OCI-LY7 (cell line): ENCODE measurements at regions not wholly inside any gene's neighbourhood (a gene's known extent, or its start where the extent isn't known, plus 50 kb on each side); places are given as distances from the start of the nearest gene placed in this dataset.

Experiments
- EZH2phosphoT487 ChIP-seq: fragments of 200-600 bp; sonication (generic); IDR thresholded peaks from 2 replicates; pipeline ENCODE4 v1.6.1; 2018; ENCODE audit warnings: low read depth, borderline replicate concordance, mild to moderate bottlenecking, mixed run types, antibody characterized with exemption, low read length, moderate library complexity, mixed read lengths
- TF ChIP-seq, protein P1 (sequence below): fragments of 200-600 bp; sonication (generic); conservative IDR thresholded peaks from 2 replicates; pipeline ENCODE4 v1.5.1; 2014; ENCODE audit warnings: mild to moderate bottlenecking, antibody characterized with exemption, low read length, moderate library complexity, mixed read lengths

DNA sequence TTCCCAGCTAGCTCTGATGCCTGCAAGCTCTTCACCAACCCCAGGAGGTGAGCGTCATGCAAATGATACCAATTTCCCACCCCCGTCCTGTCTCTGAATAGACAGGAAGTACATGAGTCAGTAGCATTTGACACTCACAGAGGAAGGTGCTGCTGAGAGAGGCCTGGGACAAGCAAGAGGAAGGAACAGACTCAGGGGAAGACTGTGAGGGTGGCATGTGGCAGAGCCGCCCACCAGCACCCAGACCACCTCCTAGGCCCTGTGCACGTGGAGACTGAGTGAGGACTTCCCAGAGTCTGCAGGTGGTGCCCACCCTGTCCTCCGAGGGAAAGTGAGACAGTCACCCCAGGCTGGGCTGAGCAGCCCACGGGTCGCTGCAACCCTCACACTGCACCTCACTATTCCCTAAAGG is 199.5 kb upstream of the SFSWAP start:
- TF ChIP-seq, protein P1, sequence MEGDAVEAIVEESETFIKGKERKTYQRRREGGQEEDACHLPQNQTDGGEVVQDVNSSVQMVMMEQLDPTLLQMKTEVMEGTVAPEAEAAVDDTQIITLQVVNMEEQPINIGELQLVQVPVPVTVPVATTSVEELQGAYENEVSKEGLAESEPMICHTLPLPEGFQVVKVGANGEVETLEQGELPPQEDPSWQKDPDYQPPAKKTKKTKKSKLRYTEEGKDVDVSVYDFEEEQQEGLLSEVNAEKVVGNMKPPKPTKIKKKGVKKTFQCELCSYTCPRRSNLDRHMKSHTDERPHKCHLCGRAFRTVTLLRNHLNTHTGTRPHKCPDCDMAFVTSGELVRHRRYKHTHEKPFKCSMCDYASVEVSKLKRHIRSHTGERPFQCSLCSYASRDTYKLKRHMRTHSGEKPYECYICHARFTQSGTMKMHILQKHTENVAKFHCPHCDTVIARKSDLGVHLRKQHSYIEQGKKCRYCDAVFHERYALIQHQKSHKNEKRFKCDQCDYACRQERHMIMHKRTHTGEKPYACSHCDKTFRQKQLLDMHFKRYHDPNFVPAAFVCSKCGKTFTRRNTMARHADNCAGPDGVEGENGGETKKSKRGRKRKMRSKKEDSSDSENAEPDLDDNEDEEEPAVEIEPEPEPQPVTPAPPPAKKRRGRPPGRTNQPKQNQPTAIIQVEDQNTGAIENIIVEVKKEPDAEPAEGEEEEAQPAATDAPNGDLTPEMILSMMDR = no peak
- no peak for TF ChIP-seq EZH2phosphoT487
